Activated CD4-positive, alpha-beta memory T cell treated with anti-CD3 and anti-CD28 coated beads for 36 hours (primary cell): ENCODE measurements at regions not wholly inside any gene's neighbourhood (a gene's known extent, or its start where the extent isn't known, plus 50 kb on each side); places are given as distances from the start of the nearest gene placed in this dataset.
"Not testable (repeated sequence)": the region's sequence is repeated elsewhere in the genome, so short reads cannot be mapped to it uniquely, and the experiment has no call there.

ENCODE experiments used
- CTCF ChIA-PET: fragments of 350-600 bp; sonication (Branson Sonifier 250); formaldehyde crosslinking; loops from one replicate; lab custom pipeline; 2021; ENCODE audit warnings: antibody characterized with exemption, inconsistent platforms; lab: Charles Lee
- POLR2A ChIA-PET: fragments of 350-600 bp; sonication (Branson Sonifier 250); formaldehyde crosslinking; loops from one replicate; lab custom pipeline; 2021; ENCODE audit warnings: antibody characterized with exemption; lab: Charles Lee
- DNase-seq: peaks from one replicate; pipeline ENCODE4 v3.0.0-alpha.2; 2020
- H3K27ac Mint-ChIP-seq: one replicate; pipeline ENCODE4 v1.8.0; 2021; ENCODE audit warnings: mixed read lengths
- H3K27me3 Mint-ChIP-seq: one replicate; pipeline ENCODE4 v1.8.0; 2021; ENCODE audit warnings: mixed read lengths
- H3K36me3 Mint-ChIP-seq: one replicate; pipeline ENCODE4 v1.8.0; 2021; ENCODE audit warnings: mixed read lengths
- H3K4me1 Mint-ChIP-seq: one replicate; pipeline ENCODE4 v1.8.0; 2021; ENCODE audit warnings: low read depth, mixed read lengths
- H3K4me3 Mint-ChIP-seq: one replicate; pipeline ENCODE4 v1.8.0; 2021; ENCODE audit warnings: mild to moderate bottlenecking, mixed read lengths
- H3K9me3 Mint-ChIP-seq: one replicate; pipeline ENCODE4 v1.8.0; 2021; ENCODE audit warnings: mixed read lengths
- intact Hi-C: fragments of 100-400 bp; cut with micrococcal nuclease; formaldehyde crosslinking; loops from one replicate; pipeline ENCODE4 v1.15.1; 2023

DNA sequence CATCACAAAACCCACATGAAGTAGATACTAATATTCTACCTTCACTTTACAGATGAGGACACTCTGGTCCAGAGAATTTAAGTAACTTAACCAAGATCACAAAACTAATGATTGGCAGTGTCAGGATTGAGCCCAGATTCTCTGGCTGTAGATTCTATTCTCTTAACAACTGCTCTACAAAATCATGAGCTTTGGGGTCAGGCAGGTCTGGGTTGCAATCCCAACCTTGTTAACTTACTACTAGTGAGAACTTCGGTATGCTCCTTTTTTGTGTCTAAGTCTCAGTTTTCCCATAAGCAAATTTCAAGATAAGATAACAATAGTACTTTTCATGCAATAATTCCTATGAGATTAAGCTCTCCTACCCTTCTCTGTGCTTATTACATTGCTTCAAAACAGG lies 127.5 kb downstream of the SPDYE17 start:
- H3K4me1 Mint-ChIP-seq, H3K27me3 Mint-ChIP-seq, CTCF ChIA-PET, H3K36me3 Mint-ChIP-seq, DNase-seq, H3K4me3 Mint-ChIP-seq, H3K9me3 Mint-ChIP-seq, POLR2A ChIA-PET, intact Hi-C loops, H3K27ac Mint-ChIP-seq: not testable (repeated sequence)

DNA sequence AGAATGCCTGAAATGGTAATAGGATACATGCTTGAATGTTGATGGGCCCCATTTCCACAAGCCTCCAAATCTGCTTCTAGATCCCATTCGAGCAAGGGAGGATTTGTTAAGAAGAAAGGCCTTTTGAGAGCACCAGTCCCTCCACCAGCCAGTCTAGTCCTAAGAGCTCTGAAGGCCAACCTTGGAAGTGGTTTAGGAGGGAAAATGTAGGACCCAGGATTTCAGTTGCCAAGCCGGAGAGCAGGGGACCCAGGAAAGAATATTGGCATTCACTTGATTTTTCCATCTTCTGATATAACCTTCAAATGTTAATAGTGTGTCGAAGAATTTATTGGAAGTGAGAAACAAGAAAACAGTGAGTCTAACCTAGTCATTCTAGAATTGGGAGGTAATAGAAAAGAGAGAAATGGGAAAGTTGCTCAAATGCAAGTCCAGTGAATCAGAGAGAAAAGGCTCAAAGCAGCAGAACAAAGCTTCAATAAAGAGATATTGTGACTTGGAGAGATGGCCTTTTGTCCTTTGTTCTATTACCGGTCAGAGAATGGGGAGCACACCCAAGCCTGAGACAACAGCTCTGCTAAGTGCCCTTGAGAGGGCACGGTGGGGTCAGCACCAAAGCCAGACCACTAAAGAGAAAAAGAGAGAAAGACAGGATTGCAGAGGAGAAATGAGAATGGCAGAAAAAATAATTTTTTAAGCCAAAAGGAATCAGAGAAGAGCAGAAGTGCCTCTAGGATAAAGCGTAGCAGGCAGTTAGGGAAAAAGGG lies 130.0 kb downstream of the SPDYE17 start:
- H3K4me3 Mint-ChIP-seq, CTCF ChIA-PET, H3K36me3 Mint-ChIP-seq, H3K9me3 Mint-ChIP-seq, H3K4me1 Mint-ChIP-seq, DNase-seq, intact Hi-C loops, H3K27ac Mint-ChIP-seq, H3K27me3 Mint-ChIP-seq, POLR2A ChIA-PET: not testable (repeated sequence)

DNA sequence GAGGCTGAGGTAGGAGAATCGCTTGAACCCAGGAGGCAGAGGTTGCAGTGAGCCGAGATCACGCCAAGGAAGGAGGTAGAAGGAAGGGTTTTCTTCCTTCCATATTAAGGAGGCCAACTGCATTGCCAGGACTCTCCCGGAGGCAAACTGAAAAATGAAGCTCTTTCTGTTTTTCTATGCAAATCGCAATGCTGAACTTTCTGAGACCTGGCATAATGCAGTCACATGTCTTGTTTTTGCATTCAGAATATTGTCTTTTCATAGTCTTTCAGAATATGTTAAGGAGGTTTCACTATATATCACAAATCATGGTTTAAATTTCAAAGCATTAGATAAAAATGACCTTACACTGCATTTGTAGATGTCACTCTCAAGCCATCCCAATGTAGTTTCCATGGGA lies 133.4 kb downstream of the SPDYE17 start:
- intact Hi-C loops, H3K27me3 Mint-ChIP-seq, H3K9me3 Mint-ChIP-seq, H3K4me3 Mint-ChIP-seq, POLR2A ChIA-PET, CTCF ChIA-PET, H3K27ac Mint-ChIP-seq, H3K36me3 Mint-ChIP-seq, H3K4me1 Mint-ChIP-seq, DNase-seq: not testable (repeated sequence)

DNA sequence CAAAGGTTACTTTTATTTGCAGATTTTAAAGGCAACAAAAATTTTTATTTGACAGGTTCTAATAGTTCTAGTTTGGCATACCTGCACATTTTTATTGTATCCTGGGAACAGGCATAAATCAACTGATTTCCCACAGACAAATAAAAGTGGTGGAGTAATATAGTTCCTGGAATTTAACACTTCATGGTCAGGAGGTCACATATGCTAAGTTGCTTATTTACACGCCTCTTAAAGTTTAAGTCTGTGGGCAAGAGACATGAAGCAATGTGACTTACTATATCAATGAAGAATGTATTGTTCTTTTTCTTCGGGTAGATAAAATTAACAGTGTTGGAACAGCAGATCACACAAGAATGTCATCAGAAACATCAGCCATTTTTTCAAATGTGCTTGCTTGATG lies 135.2 kb downstream of the SPDYE17 start:
- H3K36me3 Mint-ChIP-seq, H3K4me3 Mint-ChIP-seq, POLR2A ChIA-PET, CTCF ChIA-PET, DNase-seq, H3K27me3 Mint-ChIP-seq, H3K27ac Mint-ChIP-seq, H3K9me3 Mint-ChIP-seq, intact Hi-C loops, H3K4me1 Mint-ChIP-seq: not testable (repeated sequence)

DNA sequence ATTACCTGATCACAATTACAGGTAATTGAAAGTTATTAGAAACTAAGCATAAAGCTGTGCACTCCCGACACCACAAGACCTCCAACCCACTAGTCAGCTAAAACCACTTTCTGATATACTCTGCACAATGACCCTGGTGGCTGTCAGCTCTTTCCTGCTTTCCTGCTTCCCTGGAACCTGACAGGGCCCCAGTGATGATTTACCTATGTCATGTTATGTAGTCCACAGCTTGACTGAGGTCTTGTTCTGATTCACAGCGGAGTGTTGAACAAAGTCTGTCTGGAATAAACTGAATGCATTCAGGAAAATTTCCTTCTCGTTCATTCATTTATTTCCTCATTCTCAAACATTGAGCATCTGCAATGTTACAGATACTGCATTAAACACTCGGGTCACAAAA lies 136.5 kb downstream of the SPDYE17 start:
- H3K36me3 Mint-ChIP-seq, H3K27me3 Mint-ChIP-seq, H3K4me3 Mint-ChIP-seq, POLR2A ChIA-PET, H3K4me1 Mint-ChIP-seq, intact Hi-C loops, DNase-seq, H3K27ac Mint-ChIP-seq, CTCF ChIA-PET, H3K9me3 Mint-ChIP-seq: not testable (repeated sequence)

GRCh38 chr7:76891771-76892170 lies 140.4 kb downstream of the SPDYE17 start:
- H3K9me3 Mint-ChIP-seq, H3K4me3 Mint-ChIP-seq, H3K4me1 Mint-ChIP-seq, CTCF ChIA-PET, POLR2A ChIA-PET, H3K36me3 Mint-ChIP-seq, intact Hi-C loops, DNase-seq, H3K27ac Mint-ChIP-seq, H3K27me3 Mint-ChIP-seq: not testable (repeated sequence)

GRCh38 chr7:76879733-76880288 lies 152.3 kb downstream of the SPDYE17 start:
- H3K27ac Mint-ChIP-seq, H3K27me3 Mint-ChIP-seq, H3K4me3 Mint-ChIP-seq, CTCF ChIA-PET, POLR2A ChIA-PET, H3K36me3 Mint-ChIP-seq, H3K9me3 Mint-ChIP-seq, H3K4me1 Mint-ChIP-seq, DNase-seq, intact Hi-C loops: not testable (repeated sequence)

- POLR2A ChIA-PET, H3K4me3 Mint-ChIP-seq, DNase-seq, H3K27me3 Mint-ChIP-seq, H3K27ac Mint-ChIP-seq, H3K9me3 Mint-ChIP-seq, H3K36me3 Mint-ChIP-seq, intact Hi-C loops, H3K4me1 Mint-ChIP-seq, CTCF ChIA-PET: not testable (repeated sequence)
These were observed 156.4 kb downstream of the SPDYE17 start for GRCh38 chr7:76875760-76876159.

DNA sequence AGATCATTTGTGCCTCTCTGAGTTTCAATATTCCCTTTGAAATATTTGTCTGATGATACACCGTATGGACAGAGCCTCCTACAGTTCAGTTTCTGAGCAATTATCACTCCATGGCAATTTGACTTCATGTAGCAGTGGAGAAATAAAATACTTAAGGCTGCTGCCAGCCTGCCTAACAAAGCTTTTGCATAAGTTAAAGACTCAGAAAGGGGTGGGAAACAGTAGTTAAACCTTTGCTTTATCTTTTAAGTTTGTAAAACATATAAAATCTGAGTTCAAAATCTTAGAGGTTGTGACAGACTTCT lies 161.7 kb downstream of the SPDYE17 start:
- DNase-seq, H3K4me1 Mint-ChIP-seq, POLR2A ChIA-PET, CTCF ChIA-PET, H3K4me3 Mint-ChIP-seq, H3K36me3 Mint-ChIP-seq, H3K9me3 Mint-ChIP-seq, H3K27ac Mint-ChIP-seq, H3K27me3 Mint-ChIP-seq, intact Hi-C loops: not testable (repeated sequence)

DNA sequence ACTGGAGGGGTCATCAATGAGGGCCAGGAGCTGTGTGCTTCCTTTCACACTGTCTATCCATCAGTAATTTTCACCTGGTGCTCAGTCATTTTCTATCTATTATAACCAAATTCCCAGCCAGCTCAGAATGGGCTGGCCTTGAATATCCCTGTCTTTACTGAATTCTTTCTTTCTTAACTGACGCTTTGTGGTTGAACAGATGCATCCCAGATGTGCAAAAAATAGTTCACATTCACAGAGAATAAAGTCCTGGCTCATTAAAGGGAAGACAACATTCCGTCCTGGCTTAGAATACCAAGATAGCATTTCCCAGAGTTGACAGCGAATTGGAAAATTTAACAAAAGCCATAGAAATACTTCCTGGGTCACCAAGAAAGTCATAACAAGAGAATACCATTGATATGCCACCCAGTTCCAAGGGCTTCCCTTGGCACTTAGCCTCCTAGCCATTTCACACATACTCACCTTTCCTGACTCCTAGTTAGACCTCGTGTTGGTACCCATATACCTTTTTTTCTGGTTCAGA lies 164.7 kb downstream of the SPDYE17 start:
- POLR2A ChIA-PET, CTCF ChIA-PET, H3K27me3 Mint-ChIP-seq, DNase-seq, H3K4me1 Mint-ChIP-seq, H3K36me3 Mint-ChIP-seq, H3K27ac Mint-ChIP-seq, H3K9me3 Mint-ChIP-seq, H3K4me3 Mint-ChIP-seq, intact Hi-C loops: not testable (repeated sequence)

DNA sequence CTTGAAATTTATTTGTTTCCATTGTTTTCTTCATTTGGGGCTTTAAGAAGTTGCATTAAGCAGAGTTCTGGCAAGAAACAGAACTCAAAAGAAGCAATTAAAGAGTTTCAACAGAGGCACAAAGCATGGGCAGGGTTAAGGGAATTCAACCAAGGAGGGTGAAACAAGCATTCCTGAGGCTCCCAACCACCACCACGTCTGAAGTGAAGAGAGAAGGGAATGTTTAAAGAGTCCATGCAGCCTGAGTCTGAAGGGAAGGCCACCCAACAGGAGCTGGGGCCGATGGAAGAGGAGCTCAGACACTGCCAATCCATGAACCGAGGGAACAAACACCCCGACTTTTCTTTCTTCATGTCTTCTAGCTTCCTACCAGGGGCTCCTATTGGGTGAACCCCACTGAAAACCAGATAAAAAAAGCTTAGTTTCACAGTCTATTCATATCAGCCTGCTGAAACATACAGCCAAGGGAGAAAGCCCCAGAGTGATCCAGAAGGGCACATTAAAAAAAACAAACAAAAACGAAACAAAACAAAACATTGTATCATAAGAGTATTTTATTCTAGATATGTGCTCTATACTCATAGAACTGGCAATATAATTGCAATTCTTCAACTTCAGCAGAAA lies 168.9 kb downstream of the SPDYE17 start:
- H3K4me3 Mint-ChIP-seq, CTCF ChIA-PET, intact Hi-C loops: not testable (repeated sequence)

DNA sequence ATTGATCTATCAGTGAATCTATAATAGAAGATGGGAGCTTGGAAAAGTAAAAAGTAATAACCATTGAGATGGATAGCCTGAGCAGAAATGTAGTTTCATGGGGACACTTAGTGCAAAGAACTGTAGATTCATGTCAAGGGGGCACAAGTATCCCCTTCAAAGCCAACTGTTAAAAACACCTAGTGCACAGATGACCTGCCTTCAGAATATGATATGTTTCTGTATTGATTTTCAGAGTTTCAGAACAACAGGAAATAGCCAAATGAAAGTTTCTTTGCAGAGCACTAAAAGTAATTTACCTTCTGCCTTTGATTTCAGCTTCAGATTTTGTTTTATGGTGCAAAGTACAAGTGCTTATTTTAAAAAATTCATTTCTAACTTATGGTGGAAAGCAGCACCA lies 169.9 kb downstream of the SPDYE17 start:
- not testable (repeated sequence) for H3K9me3 Mint-ChIP-seq

More for the DNA sequence above, 168.9 kb downstream of the SPDYE17 start:
- H3K27ac Mint-ChIP-seq, H3K4me1 Mint-ChIP-seq, H3K36me3 Mint-ChIP-seq, H3K9me3 Mint-ChIP-seq, H3K27me3 Mint-ChIP-seq, POLR2A ChIA-PET, DNase-seq: not testable (repeated sequence)

GRCh38 chr7:76859933-76860332 lies 172.2 kb downstream of the SPDYE17 start:
- intact Hi-C loops, H3K4me1 Mint-ChIP-seq, POLR2A ChIA-PET, DNase-seq, H3K9me3 Mint-ChIP-seq, H3K4me3 Mint-ChIP-seq, H3K36me3 Mint-ChIP-seq, H3K27ac Mint-ChIP-seq, H3K27me3 Mint-ChIP-seq, CTCF ChIA-PET: not testable (repeated sequence)

More for the DNA sequence above, 169.9 kb downstream of the SPDYE17 start:
- H3K27me3 Mint-ChIP-seq, CTCF ChIA-PET, POLR2A ChIA-PET, H3K4me3 Mint-ChIP-seq, H3K36me3 Mint-ChIP-seq, H3K27ac Mint-ChIP-seq, H3K4me1 Mint-ChIP-seq, intact Hi-C loops, DNase-seq: not testable (repeated sequence)
